AG20443 (cell line): ENCODE measurements at regions not wholly inside any gene's neighbourhood (a gene's known extent, or its start where the extent isn't known, plus 50 kb on each side); places are given as distances from the start of the nearest gene placed in this dataset.

ENCODE experiments used
- DNase-seq: peaks from one replicate; pipeline ENCODE4 v3.0.0; 2012; ENCODE audit warnings: low spot score, mixed read lengths

- no peak for DNase-seq
These were observed 327.8 kb upstream of the ATP11B start for GRCh38 chr3:182465301-182466185.

- DNase-seq, result no peak
These were observed 324.2 kb upstream of the ATP11B start for GRCh38 chr3:182469086-182469485.

GRCh38 chr3:182470187-182470586, 323.1 kb upstream of the ATP11B start:
- no peak for DNase-seq

GRCh38 chr3:182473191-182473710, 320.1 kb upstream of the ATP11B start:
- no peak for DNase-seq

- no peak for DNase-seq
These were observed 314.9 kb upstream of the ATP11B start for GRCh38 chr3:182478369-182478768.

GRCh38 chr3:182479419-182480336, 313.6 kb upstream of the ATP11B start:
- no peak for DNase-seq

DNA sequence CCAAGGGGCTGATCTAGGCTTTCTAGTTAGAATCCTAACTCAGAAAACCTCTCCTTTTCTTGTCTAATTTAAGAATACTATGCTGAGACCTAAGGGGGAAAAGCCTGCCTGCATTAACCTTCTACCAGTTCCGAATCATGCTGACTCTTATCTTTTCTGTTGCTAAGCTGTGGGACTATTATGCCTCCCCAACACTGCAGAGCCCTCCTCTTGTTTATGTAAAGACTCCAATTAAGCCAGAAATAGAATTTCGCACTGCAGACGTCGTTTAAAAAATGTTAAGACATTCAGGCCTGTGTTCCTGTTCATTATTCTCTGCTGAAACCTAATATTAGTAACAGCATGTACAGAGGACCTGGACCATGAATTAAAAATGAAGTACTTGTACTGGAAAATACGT, 310.6 kb upstream of the ATP11B start:
- DNase-seq, result no peak

DNA sequence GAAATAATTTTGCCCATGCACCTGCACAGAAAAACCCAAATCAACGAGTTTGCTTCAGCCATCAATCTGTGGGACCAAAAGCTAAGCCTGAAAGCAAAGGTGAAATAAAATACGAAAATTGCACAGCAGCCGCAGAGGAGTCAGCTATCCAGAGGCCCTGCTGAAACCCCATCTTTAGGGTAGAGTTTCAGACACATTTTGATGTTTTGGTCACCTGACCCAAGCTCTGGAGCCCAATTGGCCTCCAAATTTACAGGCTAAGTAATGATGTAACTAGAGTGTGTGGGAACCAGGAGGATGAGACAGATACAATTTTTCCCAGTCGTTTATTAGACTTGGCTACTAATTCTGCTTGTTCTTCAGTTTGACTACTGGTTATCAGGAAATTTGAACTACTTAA, 308.6 kb upstream of the ATP11B start:
- DNase-seq, result no peak

GRCh38 chr3:182485301-182485700, 308.0 kb upstream of the ATP11B start:
- DNase-seq, result no peak

GRCh38 chr3:182486463-182486862, 306.8 kb upstream of the ATP11B start:
- DNase-seq, result no peak

- DNase-seq, result no peak
These were observed 306.2 kb upstream of the ATP11B start for GRCh38 chr3:182487143-182487542.

GRCh38 chr3:182487611-182488010, 305.7 kb upstream of the ATP11B start:
- no peak for DNase-seq

DNA sequence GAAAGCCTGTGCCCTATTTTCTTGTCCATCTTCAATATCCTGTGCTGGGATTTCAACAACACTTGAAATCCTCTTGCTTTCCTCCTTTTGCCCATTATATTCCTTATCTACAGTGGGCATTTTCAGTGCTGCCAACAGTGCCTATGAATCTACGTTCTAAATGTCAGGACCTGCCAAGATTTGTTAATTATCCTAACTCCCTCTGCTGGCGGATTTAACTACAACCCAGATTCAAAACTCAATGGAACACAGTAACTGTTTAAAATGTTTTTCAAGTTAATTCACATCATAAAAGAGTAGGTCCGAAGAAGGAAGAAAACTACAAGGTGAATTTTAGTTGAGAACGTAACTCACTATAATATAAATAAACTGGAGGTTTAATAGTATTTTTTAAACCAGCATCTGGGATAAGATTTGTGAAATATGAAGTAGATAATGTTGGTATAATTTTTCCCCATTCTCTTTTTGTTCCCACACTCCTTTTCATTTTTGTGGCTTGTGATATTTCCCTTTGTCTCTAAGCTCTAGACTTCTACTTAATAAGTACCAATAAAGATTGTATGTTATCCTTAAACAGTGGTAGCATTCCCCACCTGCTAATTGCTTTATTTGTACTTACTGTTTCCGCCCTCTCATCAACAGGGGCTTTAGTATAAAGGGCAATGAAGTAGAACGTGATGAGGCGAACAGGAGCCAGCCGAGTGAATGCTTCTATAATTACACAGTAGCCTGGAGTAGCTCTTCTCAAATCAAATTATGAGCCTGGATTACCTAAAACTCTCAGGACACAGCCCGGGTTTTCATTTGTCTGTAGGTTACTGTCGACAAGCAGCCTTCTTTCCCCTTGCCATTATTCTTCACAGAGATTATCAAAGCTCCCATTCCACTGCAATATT, 302.5 kb upstream of the ATP11B start:
- no peak for DNase-seq

DNA sequence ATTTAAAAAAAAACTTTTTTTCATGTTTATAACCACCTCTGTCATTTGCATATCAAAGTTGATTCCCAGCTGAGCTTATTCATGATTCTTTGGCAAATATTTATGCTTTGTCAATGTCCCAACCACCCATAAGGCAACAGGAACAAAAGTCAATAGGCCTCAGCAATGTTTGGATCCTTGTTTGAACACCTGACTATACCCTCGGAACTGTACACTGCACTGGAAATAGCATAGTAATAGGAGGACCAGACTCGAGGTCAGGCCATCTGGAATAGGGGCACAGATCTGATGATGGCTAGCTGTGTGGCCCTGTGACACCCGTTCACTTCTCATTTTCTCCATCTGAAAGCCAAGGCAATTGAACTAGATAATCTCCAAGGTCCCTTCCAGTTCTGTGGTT, 301.7 kb upstream of the ATP11B start:
- no peak for DNase-seq

GRCh38 chr3:182492536-182492935, 300.8 kb upstream of the ATP11B start:
- DNase-seq, result no peak

GRCh38 chr3:182500289-182500688, 293.0 kb upstream of the ATP11B start:
- DNase-seq, result no peak

GRCh38 chr3:182501856-182502255, 291.4 kb upstream of the ATP11B start:
- DNase-seq, result no peak

DNA sequence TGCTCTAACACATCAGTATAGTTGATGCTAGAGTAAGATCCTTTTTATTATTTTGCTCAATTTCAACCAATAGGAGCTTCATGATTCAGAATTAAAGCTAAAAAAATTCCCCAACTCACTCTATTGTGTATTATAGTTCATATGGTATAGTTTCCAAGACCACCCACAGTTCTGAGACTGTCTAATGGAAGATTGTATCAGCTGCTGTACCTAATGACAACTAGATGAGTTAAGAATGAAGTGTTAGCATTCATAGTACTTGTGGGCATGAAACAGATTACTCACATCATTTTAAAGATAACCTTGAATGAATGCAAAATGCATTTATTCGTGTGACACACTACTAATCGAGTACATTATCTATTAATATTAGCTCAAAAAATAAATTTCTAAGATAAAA, 289.9 kb upstream of the ATP11B start:
- no peak for DNase-seq

GRCh38 chr3:182508919-182509711, 284.2 kb upstream of the ATP11B start:
- DNase-seq, result no peak

DNA sequence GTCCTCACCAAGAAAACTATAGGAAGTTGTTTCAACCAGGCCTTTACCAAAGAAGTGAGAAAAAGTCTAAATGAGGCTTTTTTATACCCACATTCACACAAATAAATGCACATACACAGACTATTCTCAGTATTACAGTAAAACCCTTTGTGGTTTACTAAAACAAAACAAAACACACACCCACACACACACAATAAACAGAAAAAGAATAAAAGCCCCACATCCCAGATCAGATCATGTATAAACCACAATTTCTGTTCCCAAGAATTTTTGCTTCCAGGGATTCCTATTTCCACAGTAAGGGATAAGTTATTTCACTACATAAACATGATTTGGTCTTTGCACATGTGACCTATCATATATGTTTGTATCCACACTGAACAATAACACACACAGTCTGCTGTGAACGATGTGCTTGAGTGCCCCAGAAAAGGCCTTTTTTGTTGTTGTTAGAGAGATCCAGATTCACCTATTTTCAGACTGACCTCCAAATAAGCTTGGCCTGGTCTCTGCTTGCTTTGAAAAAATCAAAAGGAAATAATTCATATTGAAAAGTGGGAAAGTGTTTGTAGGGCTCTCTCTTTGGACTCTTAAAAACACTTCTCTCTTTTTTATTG, 283.4 kb upstream of the ATP11B start:
- no peak for DNase-seq
